SK-N-SH (cell line): ENCODE measurements at regions not wholly inside any gene's neighbourhood (a gene's known extent, or its start where the extent isn't known, plus 50 kb on each side); places are given as distances from the start of the nearest gene placed in this dataset.

Experiments
- CTCF ChIA-PET: fragments of 300-600, 350-600 bp; formaldehyde crosslinking; extraction: SDS; loops from one replicate; lab custom pipeline; 2021; lab: Yijun Ruan, JAX
- POLR2A ChIA-PET: fragments of 350-600 bp; sonication (Branson Sonifier 250); formaldehyde crosslinking; extraction: SDS; loops from one replicate; lab custom pipeline; 2020; ENCODE audit warnings: antibody characterized with exemption, inconsistent platforms; lab: Yijun Ruan, JAX
- DNase-seq: peaks from one replicate; pipeline ENCODE4 v3.0.0; 2012
- H2AFZ ChIP-seq: fragments of 200-600 bp; sonication (generic); 2 replicates; pipeline ENCODE4 v1.8.1; 2016; ENCODE audit warnings: antibody characterized with exemption, mild to moderate bottlenecking, low read depth
- H3F3A ChIP-seq: fragments of 200-600 bp; sonication (generic); replicated peaks from 2 replicates; pipeline ENCODE3; 2016; ENCODE audit warnings: antibody characterized with exemption, mild to moderate bottlenecking; ENCODE audit not compliant: insufficient read depth
- H3K27ac ChIP-seq, 2 experiments: fragments of 200-500 bp in 1 of 2; fragments of 200-600 bp in 1 of 2; sonication (Bioruptor generic) in 1 of 2; sonication (generic), shearing (Covaris generic) in 1 of 2; 2 replicates each; pipeline versions ENCODE4 v1.5.1 to v1.6.1; 2014 to 2016; ENCODE audit warnings: low read depth in 2 of 2, inconsistent platforms in 1 of 2, low read length in 1 of 2, mild to moderate bottlenecking in 1 of 2, mixed read lengths in 1 of 2
- H3K27me3 ChIP-seq: fragments of 200-600 bp; sonication (generic), shearing (Covaris generic); 2 replicates; pipeline ENCODE4 v1.6.1; 2016; ENCODE audit warnings: mixed run types; ENCODE audit not compliant: insufficient read depth
- H3K36me3 ChIP-seq, 2 experiments: fragments of 200-500 bp in 1 of 2; fragments of 200-600 bp in 1 of 2; sonication (Bioruptor generic) in 1 of 2; sonication (generic) in 1 of 2; replicated peaks in 1 of 2; 2 replicates each; pipeline versions ENCODE3 to v1.5.1; 2014 to 2016; ENCODE audit warnings: low read length in 1 of 2, mild to moderate bottlenecking in 1 of 2; ENCODE audit not compliant: insufficient read depth in 2 of 2, control insufficient read depth in 1 of 2
- H3K4me1 ChIP-seq, 2 experiments: fragments of 200-500 bp in 1 of 2; fragments of 200-600 bp in 1 of 2; sonication (Bioruptor generic) in 1 of 2; sonication (generic), shearing (Covaris generic) in 1 of 2; 2 replicates each; pipeline versions ENCODE4 v1.5.1 to v1.6.1; 2014 to 2016; ENCODE audit warnings: low read depth in 1 of 2, low read length in 1 of 2, mixed run types in 1 of 2; ENCODE audit not compliant: insufficient read depth in 2 of 2, control insufficient read depth in 1 of 2
- H3K4me2 ChIP-seq: fragments of 200-600 bp; sonication (generic), shearing (Covaris generic); 2 replicates; pipeline ENCODE4 v1.6.1; 2017; ENCODE audit warnings: mixed run types
- H3K4me3 ChIP-seq, 2 experiments: fragments of 200-500 bp in 1 of 2; fragments of 200-600 bp in 1 of 2; sonication (Bioruptor generic) in 1 of 2; sonication (generic), shearing (Covaris generic) in 1 of 2; 2 replicates each; pipeline versions ENCODE4 v1.5.1 to v1.8.1; 2014 to 2016; ENCODE audit warnings: low read depth in 2 of 2, inconsistent platforms in 1 of 2, low read length in 1 of 2, mild to moderate bottlenecking in 1 of 2, mixed read lengths in 1 of 2, moderate library complexity in 1 of 2
- H3K79me2 ChIP-seq: fragments of 200-600 bp; sonication (generic); 2 replicates; pipeline ENCODE4 v1.8.1; 2017; ENCODE audit warnings: mild to moderate bottlenecking; ENCODE audit not compliant: insufficient read depth
- H3K9ac ChIP-seq: fragments of 200-600 bp; sonication (generic); 2 replicates; pipeline ENCODE4 v1.6.1; 2017; ENCODE audit warnings: mixed run types
- H3K9me2 ChIP-seq: fragments of 200-600 bp; sonication (generic); 2 replicates; pipeline ENCODE4 v1.6.1; 2017; ENCODE audit warnings: mixed run types
- H3K9me3 ChIP-seq: fragments of 200-600 bp; sonication (generic); 2 replicates; pipeline ENCODE4 v1.6.1; 2017; ENCODE audit warnings: mixed run types, mild to moderate bottlenecking, moderate library complexity
- H4K20me1 ChIP-seq: fragments of 200-600 bp; sonication (generic); 2 replicates; pipeline ENCODE4 v1.6.1; 2017; ENCODE audit warnings: mild to moderate bottlenecking, mixed run types; ENCODE audit not compliant: insufficient read depth
- EP300 ChIP-seq, 2 experiments: IDR thresholded peaks; 2 replicates each; pipeline versions ENCODE4 v1.4.0 to v1.6.1; 2012; ENCODE audit warnings: borderline replicate concordance in 1 of 2, low read depth in 1 of 2, low read length in 1 of 2
- FOSL2 ChIP-seq: IDR thresholded peaks from 2 replicates; pipeline ENCODE4 v1.4.0; 2012; ENCODE audit warnings: low read depth, mild to moderate bottlenecking, moderate library complexity, borderline replicate concordance
- FOXJ3 ChIP-seq: sonication (generic); formaldehyde crosslinking; IDR thresholded peaks from 2 replicates; pipeline ENCODE4 v1.5.1; 2020; ENCODE audit warnings: mild to moderate bottlenecking, missing genetic modification reagents
- GABPA ChIP-seq: IDR thresholded peaks from 2 replicates; pipeline ENCODE4 v1.4.0; 2012; ENCODE audit warnings: low read depth, mild to moderate bottlenecking
- IRF3 ChIP-seq: fragments of 150-350 bp; IDR thresholded peaks from 2 replicates; pipeline ENCODE4 v1.6.1; 2016; ENCODE audit warnings: mild to moderate bottlenecking, low read depth, low read length
- JUND ChIP-seq: IDR thresholded peaks from 2 replicates; pipeline ENCODE4 v1.4.0; 2012
- MEF2A ChIP-seq: IDR thresholded peaks from 2 replicates; pipeline ENCODE4 v1.4.0; 2012; ENCODE audit warnings: low read depth, borderline replicate concordance
- MXI1 ChIP-seq: IDR thresholded peaks from 2 replicates; pipeline ENCODE4 v1.6.1; 2012; ENCODE audit warnings: mild to moderate bottlenecking, low read depth, low read length, improper control_type of control experiment
- POLR2AphosphoS5 ChIP-seq: IDR thresholded peaks from 2 replicates; pipeline ENCODE4 v1.6.1; 2012; ENCODE audit warnings: low read depth, low read length
- RAD21 ChIP-seq: IDR thresholded peaks from 2 replicates; pipeline ENCODE4 v1.6.1; 2012; ENCODE audit warnings: mild to moderate bottlenecking, low read length
- RFX5 ChIP-seq: IDR thresholded peaks from 2 replicates; pipeline ENCODE4 v1.6.1; 2012; ENCODE audit warnings: mild to moderate bottlenecking, improper control_type of control experiment, low read length
- RXRA ChIP-seq: IDR thresholded peaks from 2 replicates; pipeline ENCODE4 v1.4.0; 2012; ENCODE audit warnings: low read depth, mild to moderate bottlenecking, borderline replicate concordance
- SIN3A ChIP-seq: IDR thresholded peaks from 2 replicates; pipeline ENCODE4 v1.6.1; 2012; ENCODE audit warnings: low read depth, mild to moderate bottlenecking, low read length, moderate library complexity, borderline replicate concordance
- TAF1 ChIP-seq: IDR thresholded peaks from 2 replicates; pipeline ENCODE4 v1.6.1; 2012; ENCODE audit warnings: low read depth, mild to moderate bottlenecking, low read length, moderate library complexity, borderline replicate concordance
- TCF12 ChIP-seq: IDR thresholded peaks from 2 replicates; pipeline ENCODE4 v1.4.0; 2012
- YY1 ChIP-seq: IDR thresholded peaks from 2 replicates; pipeline ENCODE4 v1.4.0; 2012; ENCODE audit warnings: low read depth, mild to moderate bottlenecking
- WGBS: methylation state at CpG from one replicate; pipeline ENCODE4 v1.1.6; 2017; ENCODE audit warnings: low lambda C conversion rate; 5-methylcytosine and 5-hydroxymethylcytosine counted together
- TF ChIP-seq, protein P1 (sequence below): fragments of 200-600 bp; sonication (generic); IDR thresholded peaks from 2 replicates; pipeline ENCODE4 v1.6.1; 2017; ENCODE audit warnings: antibody characterized with exemption, mild to moderate bottlenecking, moderate library complexity
- TF ChIP-seq, protein P2 (sequence below): IDR thresholded peaks from 2 replicates; pipeline ENCODE4 v1.4.0; 2012; ENCODE audit warnings: low read depth, borderline replicate concordance
- TF ChIP-seq, protein P3 (sequence below): IDR thresholded peaks from 2 replicates; pipeline ENCODE4; 2012
- TF ChIP-seq, protein P4 (sequence below): IDR thresholded peaks from 2 replicates; pipeline ENCODE4 v1.4.0; 2012; ENCODE audit warnings: low read depth

GRCh38 chr9:107154291-107154690 is 128.8 kb upstream of the RAD23B start:
- Histone ChIP-seq H3K4me3 (no peak overlapping the region), H3K9me2 (no peaks in the 10 kb centered on the region), H3K79me2 (no peaks in the 10 kb centered on the region), H3K27me3 (no peaks in the 10 kb centered on the region), H3K4me2 (no peak overlapping the region), H3K9me3 (no peaks in the 10 kb centered on the region), H3K9ac (no peak overlapping the region), H4K20me1 (no peaks in the 10 kb centered on the region), H3K4me1 (no peaks in the 10 kb centered on the region), H3K27ac (no peak overlapping the region), H2AFZ (no peak overlapping the region), H3F3A (no peaks in the 10 kb centered on the region), H3K36me3 (no peaks in the 10 kb centered on the region)
- POLR2A ChIA-PET = no interaction called here
- WGBS = 44% methylated on average over 4 of the region's 4 CpGs
- CTCF ChIA-PET = interaction anchor here (1.5 kb wide), 1 partner anchor 187 kb away, joined by 4 read pairs; no protein-coding TSS in a partner anchor
- DNase-seq = no peak
- no peak for TF ChIP-seq FOXJ3 (CRISPR knock-in tag)
- no peak for TF ChIP-seq FOSL2
- no peak for TF ChIP-seq MEF2A
- TF ChIP-seq, protein P1, sequence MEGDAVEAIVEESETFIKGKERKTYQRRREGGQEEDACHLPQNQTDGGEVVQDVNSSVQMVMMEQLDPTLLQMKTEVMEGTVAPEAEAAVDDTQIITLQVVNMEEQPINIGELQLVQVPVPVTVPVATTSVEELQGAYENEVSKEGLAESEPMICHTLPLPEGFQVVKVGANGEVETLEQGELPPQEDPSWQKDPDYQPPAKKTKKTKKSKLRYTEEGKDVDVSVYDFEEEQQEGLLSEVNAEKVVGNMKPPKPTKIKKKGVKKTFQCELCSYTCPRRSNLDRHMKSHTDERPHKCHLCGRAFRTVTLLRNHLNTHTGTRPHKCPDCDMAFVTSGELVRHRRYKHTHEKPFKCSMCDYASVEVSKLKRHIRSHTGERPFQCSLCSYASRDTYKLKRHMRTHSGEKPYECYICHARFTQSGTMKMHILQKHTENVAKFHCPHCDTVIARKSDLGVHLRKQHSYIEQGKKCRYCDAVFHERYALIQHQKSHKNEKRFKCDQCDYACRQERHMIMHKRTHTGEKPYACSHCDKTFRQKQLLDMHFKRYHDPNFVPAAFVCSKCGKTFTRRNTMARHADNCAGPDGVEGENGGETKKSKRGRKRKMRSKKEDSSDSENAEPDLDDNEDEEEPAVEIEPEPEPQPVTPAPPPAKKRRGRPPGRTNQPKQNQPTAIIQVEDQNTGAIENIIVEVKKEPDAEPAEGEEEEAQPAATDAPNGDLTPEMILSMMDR = no peak
- TF ChIP-seq, protein P2, sequence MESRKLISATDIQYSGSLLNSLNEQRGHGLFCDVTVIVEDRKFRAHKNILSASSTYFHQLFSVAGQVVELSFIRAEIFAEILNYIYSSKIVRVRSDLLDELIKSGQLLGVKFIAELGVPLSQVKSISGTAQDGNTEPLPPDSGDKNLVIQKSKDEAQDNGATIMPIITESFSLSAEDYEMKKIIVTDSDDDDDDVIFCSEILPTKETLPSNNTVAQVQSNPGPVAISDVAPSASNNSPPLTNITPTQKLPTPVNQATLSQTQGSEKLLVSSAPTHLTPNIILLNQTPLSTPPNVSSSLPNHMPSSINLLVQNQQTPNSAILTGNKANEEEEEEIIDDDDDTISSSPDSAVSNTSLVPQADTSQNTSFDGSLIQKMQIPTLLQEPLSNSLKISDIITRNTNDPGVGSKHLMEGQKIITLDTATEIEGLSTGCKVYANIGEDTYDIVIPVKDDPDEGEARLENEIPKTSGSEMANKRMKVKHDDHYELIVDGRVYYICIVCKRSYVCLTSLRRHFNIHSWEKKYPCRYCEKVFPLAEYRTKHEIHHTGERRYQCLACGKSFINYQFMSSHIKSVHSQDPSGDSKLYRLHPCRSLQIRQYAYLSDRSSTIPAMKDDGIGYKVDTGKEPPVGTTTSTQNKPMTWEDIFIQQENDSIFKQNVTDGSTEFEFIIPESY = no peak
- no peak for TF ChIP-seq RFX5
- TF ChIP-seq TCF12 = no peak
- TF ChIP-seq YY1 = no peak
- no peak for TF ChIP-seq TAF1
- no peak for TF ChIP-seq SIN3A
- no peak for TF ChIP-seq EP300 (IDR thresholded peaks at IDR 0.05; ENCODE audit: borderline replicate concordance in 1 of 2, low read depth in 1 of 2, low read length in 1 of 2)
- no peak for TF ChIP-seq RXRA
- TF ChIP-seq RAD21 = no peak

DNA sequence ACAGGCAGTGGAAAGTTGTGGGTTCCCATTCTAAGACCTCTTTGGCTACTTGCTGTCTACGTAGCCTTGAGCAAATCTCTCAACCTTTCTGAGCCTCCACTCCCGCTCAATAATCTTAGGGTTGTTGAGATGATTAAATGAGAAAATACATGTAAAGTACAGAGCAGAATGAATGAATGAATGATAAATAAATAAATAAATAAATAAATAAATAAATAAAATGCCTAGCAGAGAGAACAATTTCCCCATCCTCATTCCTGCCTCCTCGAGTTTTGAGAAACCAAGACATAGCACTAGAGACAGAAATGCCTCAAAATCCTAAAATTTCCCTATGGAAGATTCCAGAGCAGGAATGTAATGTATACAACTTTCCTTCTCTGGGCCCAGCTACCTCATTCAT is 128.3 kb upstream of the RAD23B start:
- H3K4me2 ChIP-seq = no peak overlapping the region
- H3F3A ChIP-seq = no peaks in the 10 kb centered on the region
- no peaks in the 10 kb centered on the region for H3K79me2 ChIP-seq
- H2AFZ ChIP-seq = no peak overlapping the region
- no peaks in the 10 kb centered on the region for H3K4me1 ChIP-seq
- H3K9ac ChIP-seq = no peak overlapping the region
- H3K9me3 ChIP-seq = no peaks in the 10 kb centered on the region
- H4K20me1 ChIP-seq = no peaks in the 10 kb centered on the region
- no peak for DNase-seq
- no peaks in the 10 kb centered on the region for H3K36me3 ChIP-seq
- ChIA-PET CTCF (no interaction called here), POLR2A (no interaction called here)
- no peak overlapping the region for H3K27ac ChIP-seq
- no peaks in the 10 kb centered on the region for H3K9me2 ChIP-seq
- H3K4me3 ChIP-seq = no peak overlapping the region
- H3K27me3 ChIP-seq = no peaks in the 10 kb centered on the region
- WGBS = 61% methylated on average over 3 of the region's 3 CpGs
- no peak for TF ChIP-seq RXRA
- TF ChIP-seq MXI1 = no peak
- no peak for TF ChIP-seq TCF12
- no peak for TF ChIP-seq YY1
- TF ChIP-seq JUND = no peak
- TF ChIP-seq, protein P3, sequence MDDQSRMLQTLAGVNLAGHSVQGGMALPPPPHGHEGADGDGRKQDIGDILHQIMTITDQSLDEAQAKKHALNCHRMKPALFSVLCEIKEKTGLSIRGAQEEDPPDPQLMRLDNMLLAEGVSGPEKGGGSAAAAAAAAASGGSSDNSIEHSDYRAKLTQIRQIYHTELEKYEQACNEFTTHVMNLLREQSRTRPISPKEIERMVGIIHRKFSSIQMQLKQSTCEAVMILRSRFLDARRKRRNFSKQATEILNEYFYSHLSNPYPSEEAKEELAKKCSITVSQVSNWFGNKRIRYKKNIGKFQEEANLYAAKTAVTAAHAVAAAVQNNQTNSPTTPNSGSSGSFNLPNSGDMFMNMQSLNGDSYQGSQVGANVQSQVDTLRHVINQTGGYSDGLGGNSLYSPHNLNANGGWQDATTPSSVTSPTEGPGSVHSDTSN = no peak
- TF ChIP-seq POLR2AphosphoS5 = no peak
- no peak for TF ChIP-seq GABPA
- TF ChIP-seq EP300 (IDR thresholded peaks at IDR 0.05; ENCODE audit: borderline replicate concordance in 1 of 2, low read depth in 1 of 2, low read length in 1 of 2) = no peak
- no peak for TF ChIP-seq SIN3A
- TF ChIP-seq, protein P4, sequence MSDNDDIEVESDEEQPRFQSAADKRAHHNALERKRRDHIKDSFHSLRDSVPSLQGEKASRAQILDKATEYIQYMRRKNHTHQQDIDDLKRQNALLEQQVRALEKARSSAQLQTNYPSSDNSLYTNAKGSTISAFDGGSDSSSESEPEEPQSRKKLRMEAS = no peak
- no peak for TF ChIP-seq RFX5
- TF ChIP-seq IRF3 = no peak
